Breast epithelium (tissue), 3 donors: ENCODE measurements at regions not wholly inside any gene's neighbourhood (a gene's known extent, or its start where the extent isn't known, plus 50 kb on each side); places are given as distances from the start of the nearest gene placed in this dataset.

Experiments used
- CTCF ChIP-seq, 3 donors: fragments of 450-650 bp; IDR thresholded peaks; one replicate each; pipeline ENCODE4 v1.5.1; 2016 to 2017; ENCODE audit warnings: antibody characterized with exemption in 3 of 3, mild to moderate bottlenecking in 3 of 3, moderate library complexity in 3 of 3
- POLR2A ChIP-seq: fragments of 450-650 bp; IDR thresholded peaks from one replicate; pipeline ENCODE4 v1.6.1; 2016; ENCODE audit warnings: antibody characterized with exemption, mild to moderate bottlenecking, moderate library complexity
- POLR2AphosphoS5 ChIP-seq, 3 donors: sonication (generic); formaldehyde crosslinking; IDR thresholded peaks; one replicate each; pipeline ENCODE4 v1.6.1; 2017; ENCODE audit warnings: antibody characterized with exemption in 3 of 3

- TF ChIP-seq CTCF (IDR thresholded peaks at IDR 0.05): no peak
- no peak for TF ChIP-seq POLR2AphosphoS5 (IDR thresholded peaks at IDR 0.05)
- no peak for TF ChIP-seq POLR2A
These were observed 728.2 kb downstream of the BRINP1 start for GRCh38 chr9:118640836-118641560.
